Hepatocyte (in vitro differentiated cells): ENCODE measurements at regions not wholly inside any gene's neighbourhood (a gene's known extent, or its start where the extent isn't known, plus 50 kb on each side); places are given as distances from the start of the nearest gene placed in this dataset.

Experiments
- DNase-seq: peaks from one replicate; pipeline ENCODE4 v3.0.0-alpha.2; 2016; ENCODE audit warnings: low spot score
- H2AFZ ChIP-seq: fragments of 200-600 bp; sonication (generic); 2 replicates; pipeline ENCODE4 v1.6.0; 2016; ENCODE audit warnings: antibody characterized with exemption, mild to moderate bottlenecking
- H3K27ac ChIP-seq: fragments of 200-600 bp; sonication (generic); 2 replicates; pipeline ENCODE4 v1.5.1; 2016; ENCODE audit warnings: mild to moderate bottlenecking
- H3K27me3 ChIP-seq: fragments of 200-600 bp; sonication (generic); 2 replicates; pipeline ENCODE4 v1.6.1; 2016
- H3K36me3 ChIP-seq: fragments of 200-600 bp; sonication (generic); replicated peaks from 2 replicates; pipeline ENCODE4 v1.5.1; 2016; ENCODE audit warnings: low read depth; ENCODE audit not compliant: insufficient read depth
- H3K4me1 ChIP-seq: fragments of 200-600 bp; sonication (generic); 2 replicates; pipeline ENCODE4 v1.5.1; 2016; ENCODE audit warnings: mild to moderate bottlenecking, moderate library complexity; ENCODE audit not compliant: insufficient read depth
- H3K4me2 ChIP-seq: fragments of 200-600 bp; sonication (generic); 2 replicates; pipeline ENCODE4 v1.6.0; 2016
- H3K4me3 ChIP-seq: fragments of 200-600 bp; sonication (generic); 2 replicates; pipeline ENCODE4 v1.5.1; 2016; ENCODE audit warnings: mild to moderate bottlenecking
- H3K79me2 ChIP-seq: fragments of 200-600 bp; sonication (generic); 2 replicates; pipeline ENCODE4 v1.6.0; 2017; ENCODE audit warnings: mild to moderate bottlenecking
- H3K9me2 ChIP-seq: fragments of 200-600 bp; sonication (generic); replicated peaks from 2 replicates; pipeline ENCODE4 v1.6.0; 2017; ENCODE audit warnings: mild to moderate bottlenecking; ENCODE audit not compliant: insufficient read depth
- H3K9me3 ChIP-seq: fragments of 200-600 bp; sonication (generic); 2 replicates; pipeline ENCODE4 v1.5.1; 2016; ENCODE audit warnings: low read depth, mild to moderate bottlenecking
- H4K20me1 ChIP-seq: fragments of 200-600 bp; sonication (generic); 2 replicates; pipeline ENCODE4 v1.6.0; 2016; ENCODE audit warnings: mild to moderate bottlenecking; ENCODE audit not compliant: insufficient read depth, poor library complexity, severe bottlenecking
- CTCF ChIP-seq: fragments of 200-600 bp; sonication (generic); IDR thresholded peaks from 2 replicates; pipeline ENCODE4 v1.5.1; 2016; ENCODE audit warnings: antibody characterized with exemption, mild to moderate bottlenecking; ENCODE audit not compliant: poor library complexity
- EZH2 ChIP-seq: fragments of 200-600 bp; sonication (generic); IDR thresholded peaks from 2 replicates; pipeline ENCODE4 v1.6.1; 2016; ENCODE audit warnings: antibody characterized with exemption, mild to moderate bottlenecking, borderline replicate concordance
- EZH2phosphoT487 ChIP-seq: fragments of 200-600 bp; sonication (generic); IDR thresholded peaks from one replicate; pipeline ENCODE4 v1.6.1; 2018; ENCODE audit warnings: antibody characterized with exemption, mild to moderate bottlenecking, low read depth, moderate library complexity; ENCODE audit not compliant: unreplicated experiment, severe bottlenecking
- WGBS: methylation state at CpG from one replicate; pipeline ENCODE4 v1.1.6; 2016; ENCODE audit warnings: low lambda C conversion rate; ENCODE audit errors: missing lambda C conversion rate; 5-methylcytosine and 5-hydroxymethylcytosine counted together

GRCh38 chr5:171714851-171715250 lies 70.8 kb upstream of the SMIM23 start:
- no peaks in the 10 kb centered on the region for H3K9me3 ChIP-seq

GRCh38 chr5:171715551-171715950 lies 70.1 kb upstream of the SMIM23 start:
- H3K27me3 ChIP-seq = no peaks in the 10 kb centered on the region
- no peak overlapping the region for H3K4me2 ChIP-seq
- no peaks in the 10 kb centered on the region for H3K4me1 ChIP-seq
- DNase-seq = no peak
- H3K4me3 ChIP-seq = no peak overlapping the region
- WGBS = 72% methylated on average over 4 of the region's 4 CpGs
- no peaks in the 10 kb centered on the region for H3K79me2 ChIP-seq
- no peak overlapping the region for H2AFZ ChIP-seq
- TF ChIP-seq EZH2phosphoT487 (no peak), CTCF (no peak), EZH2 (no peak)
- H3K9me3 ChIP-seq = no peaks in the 10 kb centered on the region
- H4K20me1 ChIP-seq = no peaks in the 10 kb centered on the region
- H3K36me3 ChIP-seq = no peaks in the 10 kb centered on the region
- H3K9me2 ChIP-seq = no peaks in the 10 kb centered on the region
- no peak overlapping the region for H3K27ac ChIP-seq

More at GRCh38 chr5:171714851-171715250, 70.8 kb upstream of the SMIM23 start:
- Histone ChIP-seq H3K4me3 (no peak overlapping the region), H3K36me3 (no peaks in the 10 kb centered on the region), H4K20me1 (no peaks in the 10 kb centered on the region), H3K9me2 (no peaks in the 10 kb centered on the region), H3K4me2 (no peak overlapping the region), H3K79me2 (no peaks in the 10 kb centered on the region), H3K27ac (no peak overlapping the region), H2AFZ (no peak overlapping the region), H3K27me3 (no peaks in the 10 kb centered on the region), H3K4me1 (no peaks in the 10 kb centered on the region)
- 87% methylated on average over 1 of the region's 1 CpG for WGBS
- TF ChIP-seq EZH2 (no peak), EZH2phosphoT487 (no peak), CTCF (no peak)
- DNase-seq = no peak

GRCh38 chr5:171720086-171720485 lies 65.5 kb upstream of the SMIM23 start:
- TF ChIP-seq CTCF (no peak), EZH2phosphoT487 (no peak), EZH2 (no peak)
- no peaks in the 10 kb centered on the region for H4K20me1 ChIP-seq
- H3K4me2 ChIP-seq = no peak overlapping the region
- no peaks in the 10 kb centered on the region for H3K79me2 ChIP-seq
- H3K4me3 ChIP-seq = no peak overlapping the region
- DNase-seq = no peak
- H3K27ac ChIP-seq = no peak overlapping the region
- no peaks in the 10 kb centered on the region for H3K27me3 ChIP-seq
- H3K36me3 ChIP-seq = no peaks in the 10 kb centered on the region
- no peaks in the 10 kb centered on the region for H3K4me1 ChIP-seq
- H3K9me2 ChIP-seq = no peaks in the 10 kb centered on the region
- H3K9me3 ChIP-seq = no peaks in the 10 kb centered on the region
- no peak overlapping the region for H2AFZ ChIP-seq
- 78% methylated on average over 6 of the region's 6 CpGs for WGBS

- Histone ChIP-seq H3K79me2 (no peaks in the 10 kb centered on the region), H3K9me2 (no peaks in the 10 kb centered on the region), H3K36me3 (no peaks in the 10 kb centered on the region), H3K4me3 (no peak overlapping the region), H3K4me1 (no peaks in the 10 kb centered on the region), H3K4me2 (no peak overlapping the region), H4K20me1 (no peaks in the 10 kb centered on the region), H3K9me3 (no peaks in the 10 kb centered on the region), H3K27me3 (no peaks in the 10 kb centered on the region), H3K27ac (no peak overlapping the region), H2AFZ (no peak overlapping the region)
- no peak for DNase-seq
- WGBS = 64% methylated on average over 5 of the region's 5 CpGs
- TF ChIP-seq CTCF = no peak
- no peak for TF ChIP-seq EZH2phosphoT487
- no peak for TF ChIP-seq EZH2
Measured at GRCh38 chr5:171721464-171721863, 64.2 kb upstream of the SMIM23 start.
